ENCODE measurements at regions not wholly inside any gene's neighbourhood (a gene's known extent, or its start where the extent isn't known, plus 50 kb on each side); places are given as distances from the start of the nearest gene placed in this dataset.

GRCh38 chr6:170018936-170019817 is 267.8 kb downstream of the ERMARD start:
- TF ChIP-seq CTCF (conservative IDR thresholded peaks at IDR 0.05; ENCODE audit: control insufficient read depth, insufficient read depth, low read depth, low read length): no peak
- H3K4me3 ChIP-seq (ENCODE audit: control insufficient read depth, low read depth, low read length): no peak overlapping the region
- DNase-seq (ENCODE audit: low read depth): peak; percentile 21

- no peak for TF ChIP-seq CTCF (conservative IDR thresholded peaks at IDR 0.05; ENCODE audit: control insufficient read depth, insufficient read depth, low read depth, low read length)
- no peak overlapping the region for H3K4me3 ChIP-seq (ENCODE audit: control insufficient read depth, low read depth, low read length)
- DNase-seq (ENCODE audit: low read depth): no peak
These were observed 267.1 kb downstream of the ERMARD start for GRCh38 chr6:170018422-170018935.

GRCh38 chr6:170017603-170018320 is 266.3 kb downstream of the ERMARD start:
- no peak for TF ChIP-seq CTCF (conservative IDR thresholded peaks at IDR 0.05; ENCODE audit: control insufficient read depth, insufficient read depth, low read depth, low read length)
- no peak for DNase-seq (ENCODE audit: low read depth)
- H3K4me3 ChIP-seq (ENCODE audit: control insufficient read depth, low read depth, low read length): no peak overlapping the region

- H3K4me3 ChIP-seq (ENCODE audit: control insufficient read depth, low read depth, low read length): no peak overlapping the region
- TF ChIP-seq CTCF (conservative IDR thresholded peaks at IDR 0.05; ENCODE audit: control insufficient read depth, insufficient read depth, low read depth, low read length): no peak
- no peak for DNase-seq (ENCODE audit: low read depth)
These were observed 262.4 kb downstream of the ERMARD start for GRCh38 chr6:170013815-170014214.

GRCh38 chr6:170012037-170012330 is 260.6 kb downstream of the ERMARD start:
- no peak for DNase-seq (ENCODE audit: low read depth)
- H3K4me3 ChIP-seq (ENCODE audit: control insufficient read depth, low read depth, low read length): no peak overlapping the region
- TF ChIP-seq CTCF (conservative IDR thresholded peaks at IDR 0.05; ENCODE audit: control insufficient read depth, insufficient read depth, low read depth, low read length): no peak

GRCh38 chr6:170011204-170012036 is 260.0 kb downstream of the ERMARD start:
- DNase-seq (ENCODE audit: low read depth): no peak
- no peak for TF ChIP-seq CTCF (conservative IDR thresholded peaks at IDR 0.05; ENCODE audit: control insufficient read depth, insufficient read depth, low read depth, low read length)

More at GRCh38 chr6:170011204-170012036, 260.0 kb downstream of the ERMARD start:
- no peak overlapping the region for H3K4me3 ChIP-seq (ENCODE audit: control insufficient read depth, low read depth, low read length)

Data from fibroblast of mammary gland (primary cell).